ENCODE measurements at regions not wholly inside any gene's neighbourhood (a gene's known extent, or its start where the extent isn't known, plus 50 kb on each side); places are given as distances from the start of the nearest gene placed in this dataset.

DNA sequence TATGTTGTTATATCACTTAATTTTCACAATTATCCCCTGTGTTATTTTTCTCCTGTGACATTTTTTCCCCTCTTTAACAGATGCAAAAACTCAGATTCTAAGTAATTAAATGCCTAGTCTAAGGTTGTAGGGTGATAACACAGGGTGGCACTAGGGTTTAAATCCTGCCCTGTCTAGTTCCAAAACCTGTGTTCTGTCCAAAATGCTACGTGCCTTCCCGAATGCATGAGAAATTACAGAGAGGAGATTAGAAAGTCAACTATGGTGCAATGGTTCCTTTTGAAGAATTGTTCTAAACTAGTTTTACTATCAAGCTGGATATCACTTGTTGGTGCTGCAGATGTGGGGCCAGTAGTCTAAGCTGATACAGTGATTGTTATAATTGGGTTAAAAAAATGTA, 108.0 kb downstream of the DIPK2A start:
- DNase-seq, result no peak

- DNase-seq, result no peak
Measured at GRCh38 chr3:144084929-144085328, 113.3 kb downstream of the DIPK2A start.

DNA sequence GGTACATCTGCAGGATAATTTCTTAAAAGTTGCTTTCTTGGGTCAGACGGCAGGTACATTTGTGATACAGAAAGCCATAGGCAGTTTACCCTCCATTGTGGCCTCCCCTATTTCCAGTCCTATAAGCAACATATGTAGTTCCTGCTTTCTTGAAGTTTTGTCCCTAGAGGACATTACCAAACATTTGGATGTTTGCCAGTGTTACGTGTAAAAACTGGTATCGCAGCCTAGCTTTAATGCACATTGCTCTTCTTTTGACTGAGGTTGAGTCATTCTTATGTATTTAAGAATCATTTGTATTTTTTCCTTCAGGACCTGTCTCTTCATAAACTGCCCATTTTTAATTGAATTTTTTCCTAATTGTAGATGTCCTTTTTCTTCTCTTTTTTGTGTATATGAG, 114.3 kb downstream of the DIPK2A start:
- DNase-seq, result peak; percentile 39

- DNase-seq, result no peak
Measured at GRCh38 chr3:144096016-144096415, 124.4 kb downstream of the DIPK2A start.

DNA sequence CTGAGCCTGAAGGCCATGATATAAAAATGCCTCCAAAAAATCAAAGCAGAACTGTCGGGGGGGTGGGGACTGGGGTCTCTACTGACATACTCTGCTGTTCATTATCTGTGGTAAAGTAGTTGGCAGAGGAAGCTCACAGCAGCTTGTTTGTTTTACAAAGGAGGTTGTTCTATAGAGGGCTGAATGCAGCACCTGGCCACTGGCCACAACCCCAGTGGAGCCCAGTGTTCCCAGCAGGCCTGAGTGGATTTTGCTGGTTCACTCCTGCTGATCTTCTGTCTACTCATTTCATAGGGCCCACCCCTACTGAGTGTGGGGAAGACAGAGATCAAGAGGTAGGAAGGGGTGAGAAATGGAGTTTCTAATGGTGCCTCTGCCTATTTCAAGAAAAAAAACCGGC, 125.5 kb downstream of the DIPK2A start:
- no peak for DNase-seq

DNA sequence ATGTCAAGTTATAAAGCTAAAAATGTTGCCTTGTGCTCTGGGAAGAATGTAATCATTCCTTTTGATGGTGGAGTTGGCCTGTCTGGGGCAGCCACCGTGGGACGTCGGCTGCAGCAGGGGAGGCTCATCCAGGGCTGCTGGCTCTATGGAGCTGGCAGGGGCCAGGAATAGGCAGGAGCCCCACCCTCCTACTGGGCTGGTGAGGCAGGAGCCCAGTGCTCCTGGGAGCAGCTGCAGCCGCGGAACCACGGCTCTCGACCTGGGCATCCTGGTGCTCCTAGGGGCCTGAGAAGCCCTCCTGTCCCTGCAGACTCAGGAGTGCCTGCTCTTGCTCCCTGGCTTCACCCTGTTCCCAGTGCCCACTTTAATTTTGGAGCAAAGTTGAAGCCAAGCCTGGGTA, 127.1 kb downstream of the DIPK2A start:
- no peak for DNase-seq

DNA sequence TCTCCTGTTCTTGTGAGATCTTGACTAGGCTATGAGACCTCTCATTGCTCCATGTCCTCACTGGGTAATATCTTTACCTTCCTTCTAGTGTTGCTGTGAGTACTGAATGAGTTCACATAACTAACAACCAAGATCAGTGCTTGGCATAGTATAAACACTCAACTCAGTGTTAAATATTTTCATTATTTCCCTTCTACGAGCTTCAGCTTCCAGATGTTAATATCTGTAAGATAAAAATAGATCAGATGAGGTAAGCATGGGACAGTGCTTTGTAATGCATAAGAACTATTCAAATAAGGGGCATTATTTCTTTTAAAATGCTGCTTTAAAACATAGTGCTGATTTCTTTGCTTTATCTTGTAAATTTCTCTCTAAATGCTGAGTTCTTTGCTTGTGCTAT, 130.8 kb downstream of the DIPK2A start:
- DNase-seq, result no peak

GRCh38 chr3:144104186-144104585, 132.6 kb downstream of the DIPK2A start:
- DNase-seq, result no peak

- no peak for DNase-seq
Measured at GRCh38 chr3:144104679-144105078, 133.1 kb downstream of the DIPK2A start.

- DNase-seq, result no peak
Measured at GRCh38 chr3:144105542-144105941, 133.9 kb downstream of the DIPK2A start.

- DNase-seq, result no peak
Measured at GRCh38 chr3:144106970-144107369, 135.3 kb downstream of the DIPK2A start.

- no peak for DNase-seq
Measured at GRCh38 chr3:144107923-144108322, 136.3 kb downstream of the DIPK2A start.

- peak; percentile 43 for DNase-seq
Measured at GRCh38 chr3:144109944-144110343, 138.3 kb downstream of the DIPK2A start.

DNA sequence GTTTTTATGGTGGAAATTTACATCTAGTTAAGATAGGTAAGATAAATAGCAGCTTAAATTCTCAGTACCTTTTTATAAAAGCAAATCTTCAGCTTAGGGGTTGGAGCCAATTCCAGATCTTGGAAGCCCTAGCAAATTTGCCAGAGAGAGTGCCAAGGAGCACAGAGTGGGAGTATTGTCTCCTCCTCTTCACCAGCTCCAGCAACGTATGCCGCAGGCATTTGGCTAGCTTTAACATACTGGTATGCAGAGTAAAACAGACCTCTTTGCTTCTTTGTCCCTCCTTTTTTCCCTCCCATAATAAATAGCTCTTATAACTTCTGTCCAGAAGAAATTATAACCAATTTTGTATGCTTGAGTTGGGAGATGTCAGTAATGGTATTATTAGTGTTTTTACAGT, 140.4 kb downstream of the DIPK2A start:
- no peak for DNase-seq

DNA sequence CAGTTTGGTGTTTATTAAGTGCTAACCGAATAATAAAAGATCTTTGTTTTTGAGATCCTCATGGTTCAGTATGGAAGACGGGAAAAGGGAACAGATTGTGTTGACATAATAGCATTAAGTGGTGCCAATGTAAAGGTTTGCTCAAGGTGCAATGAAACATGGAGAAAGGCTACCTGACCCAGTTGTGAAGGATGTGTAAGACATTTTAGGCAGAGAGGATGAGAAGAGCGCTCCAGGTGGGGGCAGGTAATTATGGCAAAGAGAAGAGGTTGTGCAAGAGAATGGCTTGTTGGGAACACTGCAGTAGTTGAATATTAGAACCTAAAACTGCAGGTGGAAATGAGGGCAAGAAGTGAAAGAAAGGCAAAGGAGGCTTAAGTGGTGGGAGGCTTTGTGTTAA, 140.8 kb downstream of the DIPK2A start:
- no peak for DNase-seq

- DNase-seq, result no peak
Measured at GRCh38 chr3:144114767-144115166, 143.1 kb downstream of the DIPK2A start.

- no peak for DNase-seq
Measured at GRCh38 chr3:144119633-144120032, 148.0 kb downstream of the DIPK2A start.

DNA sequence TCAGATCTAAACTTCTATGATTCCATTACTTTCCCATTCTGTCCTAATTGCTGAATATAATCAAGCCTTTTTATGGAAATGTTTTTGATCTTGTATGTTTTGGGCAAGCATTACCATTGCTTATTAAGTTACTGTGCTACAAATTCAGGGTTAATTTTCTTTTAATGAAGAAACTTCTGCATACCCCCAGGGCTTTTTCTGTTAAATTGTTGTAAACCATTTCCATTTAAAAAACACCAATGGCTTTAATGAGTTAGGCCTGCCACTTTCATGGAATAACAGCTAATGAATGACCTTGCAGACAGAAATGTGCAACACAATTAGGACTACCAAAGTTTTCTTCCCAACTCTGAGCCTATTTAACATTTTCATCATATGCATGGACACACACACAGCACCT, 150.0 kb downstream of the DIPK2A start:
- DNase-seq, result no peak

- no peak for DNase-seq
Measured at GRCh38 chr3:144127014-144127413, 155.4 kb downstream of the DIPK2A start.

DNA sequence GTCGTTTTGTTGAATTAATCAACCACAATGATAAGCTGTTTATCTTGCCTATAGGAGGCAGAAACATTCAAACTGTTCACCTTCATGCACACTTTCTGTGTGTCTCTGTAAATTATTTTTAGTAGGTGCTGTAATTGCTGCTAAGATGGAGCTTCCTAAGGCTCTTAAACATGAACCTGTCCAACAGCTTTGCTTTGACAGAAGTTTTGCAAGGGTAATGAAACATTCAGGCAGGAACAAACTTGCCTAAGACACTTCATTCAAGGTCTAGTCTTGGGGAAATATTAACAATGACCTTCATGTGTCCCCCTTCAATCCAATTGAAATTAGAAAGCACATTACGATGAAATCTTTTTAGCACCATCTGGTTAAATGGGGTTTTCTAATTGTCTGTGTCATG, 156.1 kb downstream of the DIPK2A start:
- no peak for DNase-seq

DNA sequence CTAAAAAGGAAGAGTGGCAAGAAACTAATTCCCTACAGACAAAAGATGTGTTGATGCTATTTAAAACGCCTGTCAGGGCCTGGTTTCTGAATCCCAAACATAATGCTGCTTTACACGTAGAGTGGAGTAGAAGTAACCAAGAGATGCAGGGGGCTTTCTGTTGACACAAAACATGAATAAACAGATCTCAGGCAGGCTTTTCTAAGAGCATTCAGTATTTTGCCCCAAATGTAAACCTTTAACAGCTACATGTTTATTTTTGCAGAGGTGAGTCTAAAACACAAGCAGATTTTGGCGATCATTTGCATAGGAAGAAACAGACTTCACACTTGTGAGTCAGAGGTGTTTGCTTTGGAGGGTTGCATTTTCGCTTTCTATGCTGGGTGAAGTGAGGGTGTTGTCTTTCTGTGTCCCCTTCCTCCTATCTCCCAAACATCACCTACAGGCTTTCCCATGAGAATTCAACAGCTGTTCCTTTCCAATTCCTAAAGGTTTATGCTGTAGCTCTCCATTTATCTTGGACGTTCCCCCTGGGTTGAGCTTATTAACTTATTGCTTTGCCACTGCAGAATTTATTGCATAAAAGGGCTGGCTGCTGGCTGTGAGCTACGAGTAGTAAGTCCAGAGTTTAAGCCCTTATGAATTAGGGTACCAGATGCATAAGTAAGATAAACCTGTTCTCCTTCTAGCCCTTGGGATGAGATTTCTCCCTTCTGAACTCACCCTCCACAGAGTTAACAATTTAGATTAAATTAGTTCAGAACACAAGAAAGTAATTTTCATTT, 156.7 kb downstream of the DIPK2A start:
- DNase-seq, result no peak

GRCh38 chr3:144129536-144130214, 158.1 kb downstream of the DIPK2A start:
- DNase-seq, result no peak

- DNase-seq, result no peak
Measured at GRCh38 chr3:144141074-144141473, 169.5 kb downstream of the DIPK2A start.

DNA sequence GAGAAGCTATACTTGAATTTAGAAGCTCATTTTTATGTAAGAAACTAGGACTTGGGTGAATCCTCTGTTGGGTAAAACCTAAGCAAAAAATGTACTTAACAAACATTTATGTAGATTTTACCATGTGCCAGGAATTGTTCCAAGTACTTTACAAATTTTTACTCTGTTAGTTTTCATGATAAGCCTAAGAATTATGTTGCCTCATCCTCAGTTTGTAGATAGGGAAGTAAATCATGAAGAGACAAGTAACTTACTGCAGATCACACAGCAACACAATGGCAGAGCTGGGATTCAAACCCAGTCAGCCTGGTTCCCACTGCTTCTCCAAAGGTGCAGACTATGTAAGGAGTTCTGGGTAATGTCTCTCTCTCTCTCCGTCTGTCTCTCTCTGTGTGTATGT, 169.9 kb downstream of the DIPK2A start:
- DNase-seq, result no peak
